Naive B cell (primary cell): ENCODE measurements at regions not wholly inside any gene's neighbourhood (a gene's known extent, or its start where the extent isn't known, plus 50 kb on each side); places are given as distances from the start of the nearest gene placed in this dataset.
"Not testable (repeated sequence)": the region's sequence is repeated elsewhere in the genome, so short reads cannot be mapped to it uniquely, and the experiment has no call there.

Experiments used
- ATAC-seq, 2 donors: fragments of 150-1000 bp; cut with Tn5 transposase; 2 replicates each; pipeline ENCODE4 v1.10.0; 2021; ENCODE audit warnings: low read depth in 2 of 2, mild to moderate bottlenecking in 2 of 2, moderate library complexity in 2 of 2
- DNase-seq: peaks from one replicate; pipeline ENCODE4 v3.0.0; 2022
- H3K27ac Mint-ChIP-seq, 6 donors: one replicate each; pipeline ENCODE4 v1.8.0; 2020 to 2022; ENCODE audit warnings: mild to moderate bottlenecking in 6 of 6, mixed read lengths in 6 of 6, moderate library complexity in 5 of 6, inconsistent platforms in 2 of 6
- H3K27me3 Mint-ChIP-seq, 3 donors: one replicate each; pipeline ENCODE4 v1.8.0; 2021 to 2022; ENCODE audit warnings: mixed read lengths in 3 of 3, mild to moderate bottlenecking in 1 of 3
- H3K36me3 Mint-ChIP-seq, 2 donors: one replicate each; pipeline ENCODE4 v1.8.0; 2020 to 2022; ENCODE audit warnings: mixed read lengths in 2 of 2, inconsistent platforms in 1 of 2, mild to moderate bottlenecking in 1 of 2
- H3K4me1 Mint-ChIP-seq, 3 donors: one replicate each; pipeline ENCODE4 v1.8.0; 2020 to 2022; ENCODE audit warnings: mixed read lengths in 3 of 3, inconsistent platforms in 1 of 3, mild to moderate bottlenecking in 1 of 3, moderate library complexity in 1 of 3
- H3K4me3 Mint-ChIP-seq, 8 donors: one replicate each; pipeline ENCODE4 v1.8.0; 2020 to 2022; ENCODE audit warnings: mild to moderate bottlenecking in 8 of 8, mixed read lengths in 8 of 8, moderate library complexity in 8 of 8, inconsistent platforms in 2 of 8
- H3K9me3 Mint-ChIP-seq, 7 donors: one replicate each; pipeline ENCODE4 v1.8.0; 2020 to 2022; ENCODE audit warnings: mixed read lengths in 7 of 7, mild to moderate bottlenecking in 5 of 7, inconsistent platforms in 2 of 7, moderate library complexity in 1 of 7

- not testable (repeated sequence) for H3K36me3 Mint-ChIP-seq, H3K4me1 Mint-ChIP-seq, H3K27ac Mint-ChIP-seq, H3K27me3 Mint-ChIP-seq, H3K4me3 Mint-ChIP-seq, H3K9me3 Mint-ChIP-seq, DNase-seq, ATAC-seq
Observed at GRCh38 chrX:19261026-19261425, 82.7 kb upstream of the PDHA1 start.

- H3K36me3 Mint-ChIP-seq, result no peaks in the 10 kb centered on the region
- H3K9me3 Mint-ChIP-seq, result peaks cover 0 to 9% (median 0%) of the 10 kb centered on the region in 7 donors
- no peak for ATAC-seq
- no peak for DNase-seq
- peaks cover 3 to 7% (median 4%) of the 10 kb centered on the region in 3 donors for H3K27me3 Mint-ChIP-seq
- no peak overlapping the region for H3K27ac Mint-ChIP-seq
- no peaks in the 10 kb centered on the region for H3K4me1 Mint-ChIP-seq
- H3K4me3 Mint-ChIP-seq, result no peak overlapping the region
Observed at GRCh38 chrX:19270727-19271126, 73.0 kb upstream of the PDHA1 start.

- Mint-ChIP-seq H3K9me3 (peaks cover 0 to 9% (median 4%) of the 10 kb centered on the region in 7 donors), H3K36me3 (no peaks in the 10 kb centered on the region), H3K27ac (peak overlapping the region in 1 of 6 donors; percentile 21), H3K4me3 (no peak overlapping the region), H3K4me1 (no peaks in the 10 kb centered on the region), H3K27me3 (no peaks in the 10 kb centered on the region)
- no peak for DNase-seq
- ATAC-seq, result no peak
Observed at GRCh38 chrX:19272452-19272851, 71.3 kb upstream of the PDHA1 start.

GRCh38 chrX:19280636-19281035 is 63.1 kb upstream of the PDHA1 start:
- Mint-ChIP-seq H3K4me1 (no peaks in the 10 kb centered on the region), H3K27ac (no peak overlapping the region), H3K27me3 (peaks cover 0 to 10% (median 0%) of the 10 kb centered on the region in 3 donors), H3K36me3 (no peaks in the 10 kb centered on the region), H3K9me3 (peaks cover 0 to 9% (median 8%) of the 10 kb centered on the region in 7 donors), H3K4me3 (no peak overlapping the region)
- DNase-seq, result no peak
- no peak for ATAC-seq

GRCh38 chrX:19281256-19281655 is 62.5 kb upstream of the PDHA1 start:
- Mint-ChIP-seq H3K4me3 (no peak overlapping the region), H3K4me1 (no peaks in the 10 kb centered on the region), H3K27me3 (peaks cover 0 to 10% (median 0%) of the 10 kb centered on the region in 3 donors), H3K9me3 (peaks cover 0 to 9% (median 7%) of the 10 kb centered on the region in 7 donors), H3K27ac (no peak overlapping the region), H3K36me3 (no peaks in the 10 kb centered on the region)
- DNase-seq (no peak), ATAC-seq (no peak)

- Mint-ChIP-seq H3K27ac (no peak overlapping the region), H3K27me3 (peaks cover 0 to 10% (median 0%) of the 10 kb centered on the region in 3 donors), H3K4me1 (no peaks in the 10 kb centered on the region), H3K4me3 (no peak overlapping the region), H3K36me3 (no peaks in the 10 kb centered on the region), H3K9me3 (peaks cover 0 to 15% (median 4%) of the 10 kb centered on the region in 7 donors)
- DNase-seq, result no peak
- no peak for ATAC-seq
Observed at GRCh38 chrX:19283597-19284339, 60.0 kb upstream of the PDHA1 start.

GRCh38 chrX:19285857-19286256 is 57.9 kb upstream of the PDHA1 start:
- peaks cover 0 to 15% (median 4%) of the 10 kb centered on the region in 7 donors for H3K9me3 Mint-ChIP-seq
- no peak overlapping the region for H3K27ac Mint-ChIP-seq

GRCh38 chrX:19291086-19291485 is 52.6 kb upstream of the PDHA1 start:
- H3K27ac Mint-ChIP-seq, result no peak overlapping the region
- DNase-seq (no peak), ATAC-seq (no peak)
- H3K4me1 Mint-ChIP-seq, result no peaks in the 10 kb centered on the region
- no peak overlapping the region for H3K4me3 Mint-ChIP-seq
- peaks cover 7 to 8% (median 8%) of the 10 kb centered on the region in 3 donors for H3K27me3 Mint-ChIP-seq
- no peaks in the 10 kb centered on the region for H3K36me3 Mint-ChIP-seq
- H3K9me3 Mint-ChIP-seq, result peaks cover 0 to 6% (median 2%) of the 10 kb centered on the region in 7 donors

More at GRCh38 chrX:19285857-19286256, 57.9 kb upstream of the PDHA1 start:
- DNase-seq (no peak), ATAC-seq (no peak)
- H3K36me3 Mint-ChIP-seq, result no peaks in the 10 kb centered on the region
- no peaks in the 10 kb centered on the region for H3K4me1 Mint-ChIP-seq
- H3K27me3 Mint-ChIP-seq, result peaks cover 7 to 18% (median 8%) of the 10 kb centered on the region in 3 donors
- H3K4me3 Mint-ChIP-seq, result no peak overlapping the region

GRCh38 chrX:19293606-19294325 is 50.0 kb upstream of the PDHA1 start:
- Mint-ChIP-seq H3K27ac (no peak overlapping the region), H3K4me1 (no peaks in the 10 kb centered on the region)

More at GRCh38 chrX:19293606-19294325, 50.0 kb upstream of the PDHA1 start:
- Mint-ChIP-seq H3K27me3 (peaks cover 7 to 8% (median 8%) of the 10 kb centered on the region in 3 donors), H3K4me3 (no peak overlapping the region), H3K9me3 (peaks cover 0 to 3% (median 0%) of the 10 kb centered on the region in 7 donors), H3K36me3 (no peaks in the 10 kb centered on the region)
- DNase-seq, result no peak
- ATAC-seq, result no peak
